GM12878 (cell line): ENCODE measurements at regions not wholly inside any gene's neighbourhood (a gene's known extent, or its start where the extent isn't known, plus 50 kb on each side); places are given as distances from the start of the nearest gene placed in this dataset.

Experiments
- ATAC-seq: fragments of 200-7000 bp; cut with Tn5 transposase; 3 replicates; pipeline ENCODE4 v1.9.1; 2020; ENCODE audit warnings: mild to moderate bottlenecking, moderate library complexity
- BruUV-seq: library from RNA; stranded (reverse); fragments of 400-500 nt; replicated peaks from 2 replicates; lab custom pipeline; 2021; lab: Mats Ljungman, UMichigan
- CTCF ChIA-PET: fragments of 300-600 bp; sonication (Branson Sonifier 250); formaldehyde crosslinking; extraction: SDS; loops from one replicate; lab custom pipeline; 2021; ENCODE audit warnings: inconsistent platforms; lab: Yijun Ruan, JAX
- POLR2A ChIA-PET: fragments of 350-600 bp; formaldehyde crosslinking; extraction: SDS; loops from one replicate; lab custom pipeline; 2021; ENCODE audit warnings: inconsistent platforms; lab: Charles Lee
- RAD21 ChIA-PET: fragments of 300-600 bp; sonication (Branson Sonifier 250); formaldehyde crosslinking; loops from one replicate; lab custom pipeline; 2023; ENCODE audit warnings: antibody characterized with exemption; ENCODE audit not compliant: unreplicated experiment; lab: Charles Lee
- SMC1A ChIA-PET: fragments of 300-600 bp; sonication (Branson Sonifier 250); formaldehyde crosslinking; loops from one replicate; lab custom pipeline; 2023; ENCODE audit not compliant: unreplicated experiment, uncharacterized antibody; lab: Charles Lee
- DNase-seq: peaks from one replicate; pipeline ENCODE4 v3.0.0-alpha.2; 2011; ENCODE audit warnings: low read depth, low spot score
- FAIRE-seq: peaks from 3 replicates; lab custom pipeline; 2011; peaks lifted over from hg19 to GRCh38; lab: Jason Lieb, UNC
- H2AFZ ChIP-seq: 2 replicates; pipeline ENCODE4 v1.6.0; 2011; ENCODE audit warnings: low read depth, low read length, control low read depth; ENCODE audit not compliant: control insufficient read depth
- H3K27ac ChIP-seq: 2 replicates; pipeline ENCODE4 v1.5.1; 2011; ENCODE audit warnings: control low read depth; ENCODE audit not compliant: control insufficient read depth, insufficient read depth
- H3K27me3 ChIP-seq, 2 experiments: replicated peaks in 1 of 2; 2 replicates each; pipeline versions ENCODE4 v1.6.0 to v1.6.1; 2011; ENCODE audit warnings: low read length in 1 of 2; ENCODE audit not compliant: control insufficient read depth in 2 of 2, insufficient read depth in 2 of 2
- H3K36me3 ChIP-seq, 2 experiments: 2 replicates each; pipeline ENCODE4 v1.5.1; 2011; ENCODE audit warnings: low read length in 1 of 2; ENCODE audit not compliant: control insufficient read depth in 2 of 2, insufficient read depth in 2 of 2
- H3K4me1 ChIP-seq: 2 replicates; pipeline ENCODE4 v1.6.1; 2011; ENCODE audit warnings: mild to moderate bottlenecking, low read length, moderate library complexity, mixed read lengths; ENCODE audit not compliant: control insufficient read depth, insufficient read depth
- H3K4me2 ChIP-seq: 2 replicates; pipeline ENCODE4 v1.6.0; 2011; ENCODE audit warnings: control low read depth; ENCODE audit not compliant: control insufficient read depth, insufficient read depth
- H3K4me3 ChIP-seq: fragments of 200-600 bp; sonication (generic); 2 replicates; pipeline ENCODE4 v1.5.1; 2016
- H3K79me2 ChIP-seq: 2 replicates; pipeline ENCODE4 v1.6.0; 2011; ENCODE audit warnings: low read length; ENCODE audit not compliant: control insufficient read depth, insufficient read depth
- H3K9ac ChIP-seq: 2 replicates; pipeline ENCODE4 v1.8.0; 2011; ENCODE audit warnings: low read length, control low read depth, mixed read lengths; ENCODE audit not compliant: control insufficient read depth, insufficient read depth
- H3K9me3 ChIP-seq: replicated peaks from 3 replicates; pipeline ENCODE4 v1.5.1; 2011; ENCODE audit warnings: mild to moderate bottlenecking, low read length; ENCODE audit not compliant: control insufficient read depth, insufficient read depth
- H4K20me1 ChIP-seq: 2 replicates; pipeline ENCODE4 v1.6.0; 2011; ENCODE audit not compliant: control insufficient read depth, insufficient read depth
- CBFB ChIP-seq: IDR thresholded peaks from 2 replicates; pipeline ENCODE4 v1.6.1; 2016; ENCODE audit warnings: antibody characterized with exemption, low read depth
- CHD1 ChIP-seq: IDR thresholded peaks from 2 replicates; pipeline ENCODE4 v1.6.1; 2012; ENCODE audit warnings: low read depth, low read length, improper control_type of control experiment
- CUX1 ChIP-seq: IDR thresholded peaks from 2 replicates; pipeline ENCODE4 v1.6.1; 2012; ENCODE audit warnings: improper control_type of control experiment, low read depth, low read length; ENCODE audit not compliant: insufficient replicate concordance
- MYB ChIP-seq: fragments of 150-350 bp; IDR thresholded peaks from 2 replicates; pipeline ENCODE4 v1.6.1; 2014; ENCODE audit warnings: mild to moderate bottlenecking, low read depth, low read length, borderline replicate concordance
- NFIC ChIP-seq: IDR thresholded peaks from 2 replicates; pipeline ENCODE4 v1.6.1; 2012; ENCODE audit warnings: low read depth, mild to moderate bottlenecking, inconsistent platforms, low read length, moderate library complexity
- NR2F1 ChIP-seq: fragments of 450-650 bp; conservative IDR thresholded peaks from 2 replicates; pipeline ENCODE4 v1.6.1; 2017; ENCODE audit warnings: mild to moderate bottlenecking
- POLR2A ChIP-seq: IDR thresholded peaks from 2 replicates; pipeline ENCODE4 v1.6.1; 2011; ENCODE audit warnings: low read depth, mild to moderate bottlenecking, low read length
- RB1 ChIP-seq: fragments of 450-650 bp; formaldehyde crosslinking; IDR thresholded peaks from 2 replicates; pipeline ENCODE4 v1.6.1; 2017; ENCODE audit warnings: mild to moderate bottlenecking, borderline replicate concordance
- REST ChIP-seq: IDR thresholded peaks from 2 replicates; pipeline ENCODE4 v1.6.1; 2012; ENCODE audit warnings: mild to moderate bottlenecking, low read depth, low read length
- SRF ChIP-seq, 2 experiments: IDR thresholded peaks; 2 replicates each; pipeline ENCODE4 v1.6.1; 2011; ENCODE audit warnings: low read depth in 2 of 2, low read length in 2 of 2, mild to moderate bottlenecking in 1 of 2, moderate library complexity in 1 of 2
- YBX1 ChIP-seq: fragments of 450-650 bp; IDR thresholded peaks from 2 replicates; pipeline ENCODE4 v1.6.1; 2016; ENCODE audit warnings: antibody characterized with exemption
- ZNF384 ChIP-seq: IDR thresholded peaks from 2 replicates; pipeline ENCODE4 v1.6.1; 2012; ENCODE audit warnings: low read depth, mild to moderate bottlenecking, low read length, improper control_type of control experiment, borderline replicate concordance
- ZSCAN29 ChIP-seq: fragments of 450-650 bp; IDR thresholded peaks from 2 replicates; pipeline ENCODE4 v1.6.1; 2017; ENCODE audit warnings: mild to moderate bottlenecking, moderate library complexity
- WGBS: methylation state at CpG from one replicate; pipeline ENCODE4 v1.1.6; 2016; ENCODE audit warnings: low lambda C conversion rate; ENCODE audit not compliant: insufficient replicate concordance, insufficient coverage; ENCODE audit errors: missing lambda C conversion rate; 5-methylcytosine and 5-hydroxymethylcytosine counted together
- in situ Hi-C: fragments of 300-500 bp; cut with MboI; formaldehyde crosslinking; loops from 9 replicates; pipeline ENCODE4 v1.14.3; 2018; ENCODE audit warnings: mixed read lengths
- intact Hi-C: fragments of 100-400 bp; cut with micrococcal nuclease; formaldehyde crosslinking; loops from one replicate; pipeline ENCODE4 v1.14.2; 2022; ENCODE audit not compliant: unreplicated experiment
- TF ChIP-seq, protein P1 (sequence below): IDR thresholded peaks from 2 replicates; pipeline ENCODE4 v1.6.1; 2012; ENCODE audit warnings: low read length, inconsistent platforms
- TF ChIP-seq, protein P2 (sequence below): fragments of 450-650 bp; IDR thresholded peaks from 2 replicates; pipeline ENCODE4 v1.6.1; 2016; ENCODE audit warnings: mild to moderate bottlenecking

GRCh38 chr1:95311762-95312161 lies 77.8 kb downstream of the RWDD3 start:
- CTCF ChIA-PET: no interaction called here
- WGBS: 96% methylated on average over 2 of the region's 2 CpGs
- no peaks in the 10 kb centered on the region for H4K20me1 ChIP-seq
- BruUV-seq: no TSS peak
- H3K9ac ChIP-seq: no peak overlapping the region
- no peaks in the 10 kb centered on the region for H3K27me3 ChIP-seq
- TF ChIP-seq NR2F1 (no peak), RB1 (no peak), REST (no peak), MYB (no peak), YBX1 (no peak), CBFB (no peak), NFIC (no peak), ZSCAN29 (no peak), SRF (IDR thresholded peaks at IDR 0.05; ENCODE audit: low read depth in 2 of 2, low read length in 2 of 2) (no peak), CHD1 (no peak), CUX1 (no peak), ZNF384 (no peak), POLR2A (no peak)
- TF ChIP-seq, protein P1, sequence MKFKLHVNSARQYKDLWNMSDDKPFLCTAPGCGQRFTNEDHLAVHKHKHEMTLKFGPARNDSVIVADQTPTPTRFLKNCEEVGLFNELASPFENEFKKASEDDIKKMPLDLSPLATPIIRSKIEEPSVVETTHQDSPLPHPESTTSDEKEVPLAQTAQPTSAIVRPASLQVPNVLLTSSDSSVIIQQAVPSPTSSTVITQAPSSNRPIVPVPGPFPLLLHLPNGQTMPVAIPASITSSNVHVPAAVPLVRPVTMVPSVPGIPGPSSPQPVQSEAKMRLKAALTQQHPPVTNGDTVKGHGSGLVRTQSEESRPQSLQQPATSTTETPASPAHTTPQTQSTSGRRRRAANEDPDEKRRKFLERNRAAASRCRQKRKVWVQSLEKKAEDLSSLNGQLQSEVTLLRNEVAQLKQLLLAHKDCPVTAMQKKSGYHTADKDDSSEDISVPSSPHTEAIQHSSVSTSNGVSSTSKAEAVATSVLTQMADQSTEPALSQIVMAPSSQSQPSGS: no peak
- TF ChIP-seq, protein P2, sequence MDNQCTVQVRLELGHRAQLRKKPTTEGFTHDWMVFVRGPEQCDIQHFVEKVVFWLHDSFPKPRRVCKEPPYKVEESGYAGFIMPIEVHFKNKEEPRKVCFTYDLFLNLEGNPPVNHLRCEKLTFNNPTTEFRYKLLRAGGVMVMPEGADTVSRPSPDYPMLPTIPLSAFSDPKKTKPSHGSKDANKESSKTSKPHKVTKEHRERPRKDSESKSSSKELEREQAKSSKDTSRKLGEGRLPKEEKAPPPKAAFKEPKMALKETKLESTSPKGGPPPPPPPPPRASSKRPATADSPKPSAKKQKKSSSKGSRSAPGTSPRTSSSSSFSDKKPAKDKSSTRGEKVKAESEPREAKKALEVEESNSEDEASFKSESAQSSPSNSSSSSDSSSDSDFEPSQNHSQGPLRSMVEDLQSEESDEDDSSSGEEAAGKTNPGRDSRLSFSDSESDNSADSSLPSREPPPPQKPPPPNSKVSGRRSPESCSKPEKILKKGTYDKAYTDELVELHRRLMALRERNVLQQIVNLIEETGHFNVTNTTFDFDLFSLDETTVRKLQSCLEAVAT: no peak
- DNase-seq: no peak
- no peak overlapping the region for H2AFZ ChIP-seq
- no peak for ATAC-seq
- SMC1A ChIA-PET: no interaction called here
- POLR2A ChIA-PET: no interaction called here
- in situ Hi-C loops (no loop called here), intact Hi-C loops (no loop called here)
- no peak overlapping the region for H3K27ac ChIP-seq
- RAD21 ChIA-PET: no interaction called here
- H3K4me1 ChIP-seq: no peaks in the 10 kb centered on the region
- no peak overlapping the region for H3K4me3 ChIP-seq
- H3K79me2 ChIP-seq: no peaks in the 10 kb centered on the region
- no peaks in the 10 kb centered on the region for H3K36me3 ChIP-seq
- no peaks in the 10 kb centered on the region for H3K9me3 ChIP-seq
- no peak for FAIRE-seq
- no peak overlapping the region for H3K4me2 ChIP-seq
